HEK293 (cell line): ENCODE measurements at regions not wholly inside any gene's neighbourhood (a gene's known extent, or its start where the extent isn't known, plus 50 kb on each side); places are given as distances from the start of the nearest gene placed in this dataset.

Experiments used
- CTCF ChIA-PET: fragments of 350-600 bp; formaldehyde crosslinking; extraction: SDS; loops from one replicate; lab custom pipeline; 2021; ENCODE audit warnings: antibody characterized with exemption; lab: Yijun Ruan, JAX
- POLR2A ChIA-PET: fragments of 300-600 bp; formaldehyde crosslinking; extraction: SDS; loops from one replicate; lab custom pipeline; 2020; ENCODE audit warnings: antibody characterized with exemption, inconsistent platforms; lab: Yijun Ruan, JAX
- H3K27ac ChIP-seq: fragments of 200-500 bp; sonication (Bioruptor generic); 2 replicates; pipeline ENCODE4 v1.5.1; 2014; ENCODE audit warnings: low read depth, low read length, control low read depth, inconsistent platforms; ENCODE audit errors: extremely low read depth
- H3K36me3 ChIP-seq, 2 experiments: fragments of 200-500 bp in 1 of 2; sonication (Bioruptor generic) in 1 of 2; 1 replicate in 1 of 2; 2 replicates in 1 of 2; pipeline ENCODE4 v1.5.1; 2014 to 2017; ENCODE audit warnings: inconsistent platforms in 2 of 2, low read length in 2 of 2; ENCODE audit not compliant: control insufficient read depth in 2 of 2, insufficient read depth in 1 of 2
- H3K4me1 ChIP-seq: fragments of 200-500 bp; sonication (Bioruptor generic); 2 replicates; pipeline ENCODE4 v1.5.1; 2014; ENCODE audit warnings: mild to moderate bottlenecking, low read length, inconsistent platforms; ENCODE audit not compliant: control insufficient read depth, insufficient read depth
- H3K4me3 ChIP-seq: 2 replicates; pipeline ENCODE4 v1.5.1; 2011; ENCODE audit warnings: low read depth, mild to moderate bottlenecking, control low read depth, low read length, moderate library complexity
- H3K9me3 ChIP-seq: fragments of 200-500 bp; sonication (Bioruptor generic); 2 replicates; pipeline ENCODE4 v1.5.1; 2014; ENCODE audit warnings: low read depth, low read length, inconsistent platforms; ENCODE audit not compliant: control insufficient read depth, insufficient read depth
- HIC1 ChIP-seq: fragments of 450-650 bp; formaldehyde crosslinking; IDR thresholded peaks from 2 replicates; pipeline ENCODE4 v1.5.1; 2016; ENCODE audit warnings: missing biosample characterization, missing genetic modification characterization
- SCRT2 ChIP-seq: fragments of 450-650 bp; formaldehyde crosslinking; IDR thresholded peaks from 2 replicates; pipeline ENCODE4 v1.5.1; 2016; ENCODE audit warnings: missing biosample characterization, missing genetic modification characterization
- SP3 ChIP-seq: fragments of 450-650 bp; formaldehyde crosslinking; IDR thresholded peaks from 2 replicates; pipeline ENCODE4 v1.5.1; 2016; ENCODE audit warnings: missing biosample characterization, missing genetic modification characterization
- ZBTB1 ChIP-seq: fragments of 450-650 bp; formaldehyde crosslinking; IDR thresholded peaks from 2 replicates; pipeline ENCODE4 v1.5.1; 2016; ENCODE audit warnings: missing biosample characterization, missing genetic modification characterization
- ZNF18 ChIP-seq: fragments of 450-650 bp; formaldehyde crosslinking; IDR thresholded peaks from 2 replicates; pipeline ENCODE4 v1.5.1; 2016; ENCODE audit warnings: missing biosample characterization, missing genetic modification characterization
- ZNF354C ChIP-seq: fragments of 450-650 bp; formaldehyde crosslinking; IDR thresholded peaks from 2 replicates; pipeline ENCODE4 v1.5.1; 2016; ENCODE audit warnings: missing biosample characterization, missing genetic modification characterization, low read depth, borderline replicate concordance
- ZNF571 ChIP-seq: fragments of 450-650 bp; formaldehyde crosslinking; IDR thresholded peaks from 2 replicates; pipeline ENCODE4 v1.5.0; 2017; ENCODE audit warnings: missing biosample characterization, missing genetic modification characterization
- ZSCAN4 ChIP-seq: fragments of 450-650 bp; formaldehyde crosslinking; IDR thresholded peaks from 2 replicates; pipeline ENCODE4 v1.5.1; 2017; ENCODE audit warnings: missing biosample characterization, missing genetic modification characterization
- TF ChIP-seq, protein P1 (sequence below): fragments of 450-650 bp; formaldehyde crosslinking; IDR thresholded peaks from 2 replicates; pipeline ENCODE4 v1.5.1; 2017; ENCODE audit warnings: missing biosample characterization, missing genetic modification characterization
- TF ChIP-seq, protein P2 (sequence below): fragments of 450-650 bp; formaldehyde crosslinking; IDR thresholded peaks from 2 replicates; pipeline ENCODE4 v1.5.1; 2017; ENCODE audit warnings: missing biosample characterization, missing genetic modification characterization
- TF ChIP-seq, protein P3 (sequence below): fragments of 450-650 bp; formaldehyde crosslinking; IDR thresholded peaks from 2 replicates; pipeline ENCODE4 v1.5.1; 2016; ENCODE audit warnings: missing biosample characterization, missing genetic modification characterization, borderline replicate concordance

DNA sequence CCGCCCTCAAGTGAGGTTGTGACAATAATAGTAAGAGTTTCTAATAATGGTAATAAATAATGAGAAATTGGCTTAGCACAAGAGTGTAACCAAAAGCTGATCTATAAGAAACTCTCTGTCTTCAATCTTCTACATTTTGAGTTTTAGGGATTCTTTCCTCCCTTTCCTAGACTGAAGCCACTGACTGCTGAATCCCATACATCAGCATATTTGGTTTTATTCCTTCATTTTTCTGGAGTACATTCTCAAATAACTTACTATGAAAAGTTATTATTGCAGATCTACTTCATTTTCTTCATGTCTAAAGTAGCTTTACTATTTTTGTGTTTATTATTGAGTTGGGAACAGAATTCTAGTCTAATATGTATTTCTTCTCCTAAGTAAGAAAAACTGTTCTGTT lies 49.9 kb upstream of the ADAD1 start:
- Histone ChIP-seq H3K27ac (no peak overlapping the region), H3K36me3 (peaks cover 0 to 23% of the 10 kb centered on the region in 2 experiments; a peak in 1 of 3 replicates), H3K9me3 (no peaks in the 10 kb centered on the region), H3K4me1 (no peaks in the 10 kb centered on the region), H3K4me3 (no peak overlapping the region)
- POLR2A ChIA-PET, result no interaction called here
- CTCF ChIA-PET, result interaction anchor here (0.6 kb wide), 1 partner anchor 788 kb away, joined by 3 read pairs; no protein-coding TSS in a partner anchor
- TF ChIP-seq ZNF18 (tag by site-specific recombination), result no peak
- TF ChIP-seq, protein P1, sequence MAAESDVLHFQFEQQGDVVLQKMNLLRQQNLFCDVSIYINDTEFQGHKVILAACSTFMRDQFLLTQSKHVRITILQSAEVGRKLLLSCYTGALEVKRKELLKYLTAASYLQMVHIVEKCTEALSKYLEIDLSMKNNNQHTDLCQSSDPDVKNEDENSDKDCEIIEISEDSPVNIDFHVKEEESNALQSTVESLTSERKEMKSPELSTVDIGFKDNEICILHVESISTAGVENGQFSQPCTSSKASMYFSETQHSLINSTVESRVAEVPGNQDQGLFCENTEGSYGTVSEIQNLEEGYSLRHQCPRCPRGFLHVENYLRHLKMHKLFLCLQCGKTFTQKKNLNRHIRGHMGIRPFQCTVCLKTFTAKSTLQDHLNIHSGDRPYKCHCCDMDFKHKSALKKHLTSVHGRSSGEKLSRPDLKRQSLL, result no peak
- TF ChIP-seq, protein P2, sequence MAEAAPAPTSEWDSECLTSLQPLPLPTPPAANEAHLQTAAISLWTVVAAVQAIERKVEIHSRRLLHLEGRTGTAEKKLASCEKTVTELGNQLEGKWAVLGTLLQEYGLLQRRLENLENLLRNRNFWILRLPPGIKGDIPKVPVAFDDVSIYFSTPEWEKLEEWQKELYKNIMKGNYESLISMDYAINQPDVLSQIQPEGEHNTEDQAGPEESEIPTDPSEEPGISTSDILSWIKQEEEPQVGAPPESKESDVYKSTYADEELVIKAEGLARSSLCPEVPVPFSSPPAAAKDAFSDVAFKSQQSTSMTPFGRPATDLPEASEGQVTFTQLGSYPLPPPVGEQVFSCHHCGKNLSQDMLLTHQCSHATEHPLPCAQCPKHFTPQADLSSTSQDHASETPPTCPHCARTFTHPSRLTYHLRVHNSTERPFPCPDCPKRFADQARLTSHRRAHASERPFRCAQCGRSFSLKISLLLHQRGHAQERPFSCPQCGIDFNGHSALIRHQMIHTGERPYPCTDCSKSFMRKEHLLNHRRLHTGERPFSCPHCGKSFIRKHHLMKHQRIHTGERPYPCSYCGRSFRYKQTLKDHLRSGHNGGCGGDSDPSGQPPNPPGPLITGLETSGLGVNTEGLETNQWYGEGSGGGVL (tag by site-specific recombination), result no peak
- no peak for TF ChIP-seq ZNF571 (tag by site-specific recombination)
- no peak for TF ChIP-seq ZBTB1 (tag by site-specific recombination)
- TF ChIP-seq, protein P3, sequence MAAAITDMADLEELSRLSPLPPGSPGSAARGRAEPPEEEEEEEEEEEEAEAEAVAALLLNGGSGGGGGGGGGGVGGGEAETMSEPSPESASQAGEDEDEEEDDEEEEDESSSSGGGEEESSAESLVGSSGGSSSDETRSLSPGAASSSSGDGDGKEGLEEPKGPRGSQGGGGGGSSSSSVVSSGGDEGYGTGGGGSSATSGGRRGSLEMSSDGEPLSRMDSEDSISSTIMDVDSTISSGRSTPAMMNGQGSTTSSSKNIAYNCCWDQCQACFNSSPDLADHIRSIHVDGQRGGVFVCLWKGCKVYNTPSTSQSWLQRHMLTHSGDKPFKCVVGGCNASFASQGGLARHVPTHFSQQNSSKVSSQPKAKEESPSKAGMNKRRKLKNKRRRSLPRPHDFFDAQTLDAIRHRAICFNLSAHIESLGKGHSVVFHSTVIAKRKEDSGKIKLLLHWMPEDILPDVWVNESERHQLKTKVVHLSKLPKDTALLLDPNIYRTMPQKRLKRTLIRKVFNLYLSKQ, result no peak
- TF ChIP-seq HIC1 (tag by site-specific recombination), result no peak
- TF ChIP-seq SCRT2 (tag by site-specific recombination), result no peak
- TF ChIP-seq ZNF354C (tag by site-specific recombination), result no peak
- no peak for TF ChIP-seq SP3
- TF ChIP-seq ZSCAN4 (tag by site-specific recombination), result no peak
